ENCODE measurements at regions not wholly inside any gene's neighbourhood (a gene's known extent, or its start where the extent isn't known, plus 50 kb on each side); places are given as distances from the start of the nearest gene placed in this dataset.

DNA sequence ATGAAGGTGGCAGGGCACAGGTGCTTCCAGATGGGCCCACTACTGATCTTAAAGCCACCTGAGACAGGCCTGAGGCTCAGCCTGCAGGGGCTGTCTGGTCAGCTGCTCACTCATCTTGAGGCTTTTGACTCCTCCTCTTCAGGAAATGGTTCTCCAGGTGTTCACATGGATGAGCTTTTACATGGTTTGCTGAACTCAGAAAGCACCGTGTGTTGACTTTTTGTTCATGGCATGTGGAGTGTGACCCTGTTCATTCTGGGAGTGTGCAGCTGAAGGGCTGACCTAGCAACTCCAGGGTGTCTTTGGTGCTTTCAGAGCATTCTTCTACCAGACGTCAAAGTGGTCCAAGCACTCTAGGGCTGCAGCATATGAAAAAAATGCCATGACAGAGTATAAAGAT, 111.1 kb downstream of the CCNG2 start:
- no peak for TF ChIP-seq POLR2AphosphoS5 (IDR thresholded peaks at IDR 0.05; ENCODE audit: insufficient read depth, low read depth, low read length)
- no peak for TF ChIP-seq CTCF (IDR thresholded peaks at IDR 0.05; ENCODE audit: extremely low read depth in 1 of 2, insufficient read depth in 1 of 2, low read depth in 1 of 2, low read length in 2 of 2)
- TF ChIP-seq, protein P1, sequence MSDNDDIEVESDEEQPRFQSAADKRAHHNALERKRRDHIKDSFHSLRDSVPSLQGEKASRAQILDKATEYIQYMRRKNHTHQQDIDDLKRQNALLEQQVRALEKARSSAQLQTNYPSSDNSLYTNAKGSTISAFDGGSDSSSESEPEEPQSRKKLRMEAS (IDR thresholded peaks at IDR 0.05; ENCODE audit: insufficient read depth, insufficient read length): no peak
- TF ChIP-seq POLR2A (IDR thresholded peaks at IDR 0.05; ENCODE audit: low read depth, low read length): no peak
- TF ChIP-seq MYC (IDR thresholded peaks at IDR 0.05; ENCODE audit: low read depth, low read length): no peak

All from endothelial cell of umbilical vein (primary cell).